GM23338 (cell line): ENCODE measurements at regions not wholly inside any gene's neighbourhood (a gene's known extent, or its start where the extent isn't known, plus 50 kb on each side); places are given as distances from the start of the nearest gene placed in this dataset.

Source experiments
- ATAC-seq: fragments of 200-7000 bp; cut with Tn5 transposase; 3 replicates; pipeline ENCODE4 v1.9.1; 2020
- DNase-seq: peaks from one replicate; pipeline ENCODE4 v3.0.0-alpha.2; 2015; ENCODE audit warnings: low spot score
- H2AFZ ChIP-seq: fragments of 200-600 bp; sonication (generic); 2 replicates; pipeline ENCODE4 v1.8.0; 2016; ENCODE audit warnings: antibody characterized with exemption, mild to moderate bottlenecking, moderate library complexity
- H3F3A ChIP-seq: fragments of 200-600 bp; sonication (generic); replicated peaks from 2 replicates; pipeline ENCODE4 v1.8.0; 2017; ENCODE audit warnings: antibody characterized with exemption, mixed run types, low read depth
- H3K27ac ChIP-seq: fragments of 200-600 bp; sonication (generic); 2 replicates; pipeline ENCODE4 v1.6.1; 2016; ENCODE audit warnings: low read depth
- H3K27me3 ChIP-seq: fragments of 200-600 bp; sonication (generic); 2 replicates; pipeline ENCODE4 v1.8.0; 2016; ENCODE audit warnings: mild to moderate bottlenecking, mixed run types, moderate library complexity; ENCODE audit not compliant: insufficient read depth
- H3K36me3 ChIP-seq: fragments of 200-600 bp; sonication (generic); 2 replicates; pipeline ENCODE4 v1.8.0; 2016; ENCODE audit warnings: mild to moderate bottlenecking; ENCODE audit not compliant: insufficient read depth
- H3K4me1 ChIP-seq: fragments of 200-600 bp; sonication (generic); 2 replicates; pipeline ENCODE4 v1.8.0; 2016; ENCODE audit warnings: mild to moderate bottlenecking, moderate library complexity; ENCODE audit not compliant: insufficient read depth
- H3K4me2 ChIP-seq: fragments of 200-600 bp; sonication (generic); 2 replicates; pipeline ENCODE4 v1.7.1; 2017; ENCODE audit warnings: mixed run types
- H3K4me3 ChIP-seq: fragments of 200-600 bp; sonication (generic); 2 replicates; pipeline ENCODE4 v1.6.1; 2016; ENCODE audit warnings: mixed run types
- H3K79me2 ChIP-seq: fragments of 200-600 bp; sonication (generic); replicated peaks from 2 replicates; pipeline ENCODE4 v1.8.0; 2017; ENCODE audit warnings: mild to moderate bottlenecking; ENCODE audit not compliant: insufficient read depth
- H3K9me2 ChIP-seq: fragments of 200-600 bp; sonication (generic); 2 replicates; pipeline ENCODE4 v1.8.0; 2017; ENCODE audit not compliant: insufficient read depth
- H4K20me1 ChIP-seq: fragments of 200-600 bp; sonication (generic); replicated peaks from 2 replicates; pipeline ENCODE4 v1.8.0; 2017; ENCODE audit warnings: mild to moderate bottlenecking; ENCODE audit not compliant: insufficient read depth
- H3K27ac Mint-ChIP-seq: 2 replicates; pipeline ENCODE4 v1.8.0; 2020; ENCODE audit warnings: inconsistent platforms, mild to moderate bottlenecking, moderate library complexity, mixed read lengths
- H3K27me3 Mint-ChIP-seq: 3 replicates; pipeline ENCODE4 v1.8.0; 2022; ENCODE audit warnings: low read depth, mild to moderate bottlenecking, moderate library complexity, mixed read lengths, inconsistent platforms; ENCODE audit not compliant: insufficient read depth, poor library complexity
- H3K36me3 Mint-ChIP-seq: 3 replicates; pipeline ENCODE4 v1.8.0; 2021; ENCODE audit warnings: low read depth, mild to moderate bottlenecking, inconsistent platforms, moderate library complexity, mixed read lengths
- H3K4me1 Mint-ChIP-seq: 3 replicates; pipeline ENCODE4 v1.8.0; 2020; ENCODE audit warnings: mild to moderate bottlenecking, inconsistent platforms, mixed read lengths
- H3K4me3 Mint-ChIP-seq: 3 replicates; pipeline ENCODE4 v1.8.0; 2021; ENCODE audit warnings: moderate library complexity, mild to moderate bottlenecking, inconsistent platforms, mixed read lengths
- H3K9me3 Mint-ChIP-seq: 3 replicates; pipeline ENCODE4 v1.8.0; 2020; ENCODE audit warnings: moderate library complexity, mild to moderate bottlenecking, inconsistent platforms, mixed read lengths
- CREB1 ChIP-seq: fragments of 250-450 bp; sonication (Bioruptor Pico); IDR thresholded peaks from 2 replicates; pipeline ENCODE4 v1.5.0; 2020; ENCODE audit warnings: low read depth, mild to moderate bottlenecking, moderate library complexity
- ETS1 ChIP-seq: IDR thresholded peaks from 2 replicates; pipeline ENCODE4 v1.6.1; 2016; ENCODE audit warnings: antibody characterized with exemption
- EZH2phosphoT487 ChIP-seq: fragments of 200-600 bp; sonication (generic); IDR thresholded peaks from one replicate; pipeline ENCODE4 v1.8.1; 2018; ENCODE audit warnings: antibody characterized with exemption; ENCODE audit not compliant: unreplicated experiment
- NANOG ChIP-seq: IDR thresholded peaks from 2 replicates; pipeline ENCODE4 v1.6.1; 2016; ENCODE audit warnings: antibody characterized with exemption, borderline replicate concordance
- POLR2AphosphoS5 ChIP-seq: IDR thresholded peaks from 2 replicates; pipeline ENCODE4 v1.6.1; 2016; ENCODE audit warnings: antibody characterized with exemption, low read depth
- STAT1 ChIP-seq: IDR thresholded peaks from one replicate; pipeline ENCODE4 v1.6.1; 2016; ENCODE audit warnings: antibody characterized with exemption; ENCODE audit not compliant: unreplicated experiment
- ZNF114 ChIP-seq: fragments of 250-450 bp; sonication (Bioruptor Pico); IDR thresholded peaks from 2 replicates; pipeline ENCODE4 v1.5.0; 2020; ENCODE audit warnings: mild to moderate bottlenecking, moderate library complexity
- TF ChIP-seq, protein P1 (sequence below): fragments of 250-450 bp; sonication (Bioruptor Pico); IDR thresholded peaks from 2 replicates; pipeline ENCODE4 v1.5.0; 2020; ENCODE audit warnings: mild to moderate bottlenecking, moderate library complexity

- DNase-seq (peak; percentile 53), ATAC-seq (peak; percentile 93)
- Histone ChIP-seq H3F3A (no peaks in the 10 kb centered on the region), H3K4me1 (0 out of 2 replicates have a peak, but pooled peaks cover 9% of the 10 kb centered on the region), H3K4me2 (0 out of 2 replicates have a peak overlapping the region, but pooled peaks have one; percentile 32), H3K4me3 (no peak overlapping the region), H3K27ac (no peak overlapping the region), H3K79me2 (no peaks in the 10 kb centered on the region), H2AFZ (peak overlapping the region; percentile 83), H4K20me1 (no peaks in the 10 kb centered on the region), H3K36me3 (no peaks in the 10 kb centered on the region), H3K27me3 (no peaks in the 10 kb centered on the region), H3K9me2 (peaks cover 3% of the 10 kb centered on the region; the same call in 1 of the 2 replicates)
- peaks cover 5% of the 10 kb centered on the region for H3K27me3 Mint-ChIP-seq
- no peak overlapping the region; the same call in 2 of the 3 replicates for H3K4me3 Mint-ChIP-seq
- no peaks in the 10 kb centered on the region for H3K36me3 Mint-ChIP-seq
- no peaks in the 10 kb centered on the region; the same call in 2 of the 3 replicates for H3K9me3 Mint-ChIP-seq
- peaks cover 21% of the 10 kb centered on the region for H3K4me1 Mint-ChIP-seq
- H3K27ac Mint-ChIP-seq: no peak overlapping the region
- TF ChIP-seq STAT1: no peak
- peak; percentile 37; the same call in 1 of the 2 replicates for TF ChIP-seq ZNF114
- TF ChIP-seq, protein P1, sequence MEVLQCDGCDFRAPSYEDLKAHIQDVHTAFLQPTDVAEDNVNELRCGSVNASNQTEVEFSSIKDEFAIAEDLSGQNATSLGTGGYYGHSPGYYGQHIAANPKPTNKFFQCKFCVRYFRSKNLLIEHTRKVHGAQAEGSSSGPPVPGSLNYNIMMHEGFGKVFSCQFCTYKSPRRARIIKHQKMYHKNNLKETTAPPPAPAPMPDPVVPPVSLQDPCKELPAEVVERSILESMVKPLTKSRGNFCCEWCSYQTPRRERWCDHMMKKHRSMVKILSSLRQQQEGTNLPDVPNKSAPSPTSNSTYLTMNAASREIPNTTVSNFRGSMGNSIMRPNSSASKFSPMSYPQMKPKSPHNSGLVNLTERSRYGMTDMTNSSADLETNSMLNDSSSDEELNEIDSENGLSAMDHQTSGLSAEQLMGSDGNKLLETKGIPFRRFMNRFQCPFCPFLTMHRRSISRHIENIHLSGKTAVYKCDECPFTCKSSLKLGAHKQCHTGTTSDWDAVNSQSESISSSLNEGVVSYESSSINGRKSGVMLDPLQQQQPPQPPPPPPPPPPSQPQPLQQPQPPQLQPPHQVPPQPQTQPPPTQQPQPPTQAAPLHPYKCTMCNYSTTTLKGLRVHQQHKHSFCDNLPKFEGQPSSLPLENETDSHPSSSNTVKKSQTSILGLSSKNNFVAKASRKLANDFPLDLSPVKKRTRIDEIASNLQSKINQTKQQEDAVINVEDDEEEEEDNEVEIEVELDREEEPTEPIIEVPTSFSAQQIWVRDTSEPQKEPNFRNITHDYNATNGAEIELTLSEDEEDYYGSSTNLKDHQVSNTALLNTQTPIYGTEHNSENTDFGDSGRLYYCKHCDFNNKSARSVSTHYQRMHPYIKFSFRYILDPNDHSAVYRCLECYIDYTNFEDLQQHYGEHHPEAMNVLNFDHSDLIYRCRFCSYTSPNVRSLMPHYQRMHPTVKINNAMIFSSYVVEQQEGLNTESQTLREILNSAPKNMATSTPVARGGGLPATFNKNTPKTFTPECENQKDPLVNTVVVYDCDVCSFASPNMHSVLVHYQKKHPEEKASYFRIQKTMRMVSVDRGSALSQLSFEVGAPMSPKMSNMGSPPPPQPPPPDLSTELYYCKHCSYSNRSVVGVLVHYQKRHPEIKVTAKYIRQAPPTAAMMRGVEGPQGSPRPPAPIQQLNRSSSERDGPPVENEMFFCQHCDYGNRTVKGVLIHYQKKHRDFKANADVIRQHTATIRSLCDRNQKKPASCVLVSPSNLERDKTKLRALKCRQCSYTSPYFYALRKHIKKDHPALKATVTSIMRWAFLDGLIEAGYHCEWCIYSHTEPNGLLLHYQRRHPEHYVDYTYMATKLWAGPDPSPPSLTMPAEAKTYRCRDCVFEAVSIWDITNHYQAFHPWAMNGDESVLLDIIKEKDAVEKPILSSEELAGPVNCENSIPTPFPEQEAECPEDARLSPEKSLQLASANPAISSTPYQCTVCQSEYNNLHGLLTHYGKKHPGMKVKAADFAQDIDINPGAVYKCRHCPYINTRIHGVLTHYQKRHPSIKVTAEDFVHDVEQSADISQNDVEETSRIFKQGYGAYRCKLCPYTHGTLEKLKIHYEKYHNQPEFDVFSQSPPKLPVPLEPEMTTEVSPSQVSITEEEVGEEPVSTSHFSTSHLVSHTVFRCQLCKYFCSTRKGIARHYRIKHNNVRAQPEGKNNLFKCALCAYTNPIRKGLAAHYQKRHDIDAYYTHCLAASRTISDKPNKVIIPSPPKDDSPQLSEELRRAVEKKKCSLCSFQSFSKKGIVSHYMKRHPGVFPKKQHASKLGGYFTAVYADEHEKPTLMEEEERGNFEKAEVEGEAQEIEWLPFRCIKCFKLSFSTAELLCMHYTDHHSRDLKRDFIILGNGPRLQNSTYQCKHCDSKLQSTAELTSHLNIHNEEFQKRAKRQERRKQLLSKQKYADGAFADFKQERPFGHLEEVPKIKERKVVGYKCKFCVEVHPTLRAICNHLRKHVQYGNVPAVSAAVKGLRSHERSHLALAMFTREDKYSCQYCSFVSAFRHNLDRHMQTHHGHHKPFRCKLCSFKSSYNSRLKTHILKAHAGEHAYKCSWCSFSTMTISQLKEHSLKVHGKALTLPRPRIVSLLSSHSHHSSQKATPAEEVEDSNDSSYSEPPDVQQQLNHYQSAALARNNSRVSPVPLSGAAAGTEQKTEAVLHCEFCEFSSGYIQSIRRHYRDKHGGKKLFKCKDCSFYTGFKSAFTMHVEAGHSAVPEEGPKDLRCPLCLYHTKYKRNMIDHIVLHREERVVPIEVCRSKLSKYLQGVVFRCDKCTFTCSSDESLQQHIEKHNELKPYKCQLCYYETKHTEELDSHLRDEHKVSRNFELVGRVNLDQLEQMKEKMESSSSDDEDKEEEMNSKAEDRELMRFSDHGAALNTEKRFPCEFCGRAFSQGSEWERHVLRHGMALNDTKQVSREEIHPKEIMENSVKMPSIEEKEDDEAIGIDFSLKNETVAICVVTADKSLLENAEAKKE (CRISPR knock-in tag): peak; percentile 55; the same call in 1 of the 2 replicates
- no peak for TF ChIP-seq CREB1 (CRISPR knock-in tag)
- TF ChIP-seq POLR2AphosphoS5: no peak
- no peak for TF ChIP-seq ETS1
- TF ChIP-seq EZH2phosphoT487: no peak
- no peak for TF ChIP-seq NANOG
Measured at GRCh38 chr2:65579506-65580235, 147.3 kb upstream of the SPRED2 start.
